COLO829 (cell line): ENCODE measurements at regions not wholly inside any gene's neighbourhood (a gene's known extent, or its start where the extent isn't known, plus 50 kb on each side); places are given as distances from the start of the nearest gene placed in this dataset.

Experiments used
- DNase-seq: peaks from one replicate; pipeline ENCODE4 v3.0.0; 2012; ENCODE audit warnings: low spot score

DNA sequence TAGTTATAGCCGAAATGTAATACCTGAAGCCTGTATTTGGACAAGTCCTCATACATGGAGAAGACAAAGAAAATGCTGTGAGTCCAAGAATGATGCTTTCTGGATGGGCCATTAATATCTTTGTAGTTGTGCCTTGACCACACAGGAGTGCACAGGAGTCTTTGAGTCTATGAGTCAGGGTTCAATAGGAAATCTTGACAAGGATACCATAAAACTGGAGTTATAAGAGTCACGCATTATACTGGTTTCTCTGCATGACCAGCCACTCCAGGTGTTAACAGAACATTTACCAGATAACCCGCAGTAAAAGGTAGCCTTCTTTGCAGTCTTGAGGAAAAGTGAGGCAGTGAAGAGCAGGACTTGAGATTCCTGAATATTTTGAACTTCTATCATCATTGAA, 464.6 kb upstream of the PKN2 start:
- no peak for DNase-seq

DNA sequence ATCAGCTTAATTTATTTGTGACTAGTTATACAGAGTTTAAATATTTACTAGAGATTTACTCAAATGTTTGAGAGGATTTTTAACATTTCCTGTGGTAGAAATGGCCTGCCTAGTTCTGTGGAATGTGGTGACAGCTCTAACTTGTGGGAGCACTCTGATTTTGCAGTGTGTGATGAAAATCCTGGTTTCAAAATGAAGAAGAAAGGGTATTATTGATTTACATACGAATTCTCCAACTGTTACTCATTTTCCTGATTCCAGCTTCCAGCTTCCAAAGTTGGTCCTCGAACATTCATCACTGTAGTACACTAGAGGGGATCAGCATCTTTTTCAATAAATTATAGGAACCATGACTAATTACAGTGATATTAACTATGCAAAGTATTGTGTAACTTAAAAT, 462.7 kb upstream of the PKN2 start:
- DNase-seq: no peak

DNA sequence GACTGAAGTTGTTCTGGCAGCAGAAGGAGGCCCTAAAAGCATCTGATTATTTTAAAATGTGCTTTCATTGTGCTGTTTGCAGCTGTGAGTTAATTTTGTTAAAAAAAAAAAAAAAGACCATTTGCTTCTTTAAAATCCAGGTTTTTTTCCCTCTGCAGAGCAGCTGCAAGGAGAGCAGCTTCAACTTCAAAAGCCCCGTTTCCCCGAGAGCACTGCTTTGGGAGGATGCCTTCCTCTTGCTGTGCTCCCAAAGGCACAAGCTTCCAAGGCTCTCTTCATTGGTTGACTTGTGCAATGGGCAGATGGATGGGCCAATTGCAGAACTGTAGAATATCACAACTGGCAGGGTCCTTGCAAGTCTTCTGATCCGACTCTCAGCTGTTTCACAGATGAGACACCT, 459.2 kb upstream of the PKN2 start:
- DNase-seq: no peak

DNA sequence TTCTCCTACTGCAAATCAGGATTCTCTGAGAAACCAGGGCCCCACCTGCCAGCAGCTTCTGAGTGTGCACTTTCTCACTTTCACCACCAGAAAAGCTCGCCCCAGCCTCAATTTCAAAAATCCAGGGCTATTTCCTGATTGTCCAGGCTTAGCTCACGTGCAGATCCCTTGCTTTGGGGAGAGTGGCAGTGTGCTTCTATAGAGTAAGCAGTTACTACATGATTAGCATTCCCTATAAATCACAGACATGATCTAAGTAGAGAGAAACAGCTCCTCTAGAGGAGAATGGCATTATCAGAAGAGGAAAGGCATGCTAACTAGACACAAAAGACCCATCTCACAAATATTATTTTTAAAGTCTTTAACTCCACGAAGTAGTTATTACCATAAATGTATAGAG, 456.0 kb upstream of the PKN2 start:
- DNase-seq: no peak

DNA sequence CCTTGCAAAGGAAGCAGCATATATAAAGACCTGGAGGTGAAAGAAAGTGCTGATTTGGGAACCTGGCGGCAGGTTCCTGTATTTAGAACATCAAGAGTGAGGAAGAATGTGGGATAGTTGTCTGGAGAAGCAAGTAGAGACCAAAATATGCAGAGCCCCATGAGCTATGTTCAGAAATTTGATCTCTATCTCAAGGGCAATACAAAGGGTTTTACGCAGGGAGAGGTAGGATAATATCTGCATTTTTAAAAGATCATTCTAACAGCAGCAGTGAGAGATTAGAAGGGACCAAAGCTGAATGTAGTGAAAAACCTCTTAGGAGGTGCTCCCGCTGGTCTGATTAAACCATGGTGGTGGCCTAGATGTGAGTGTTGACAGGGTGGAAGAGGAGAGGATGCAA, 453.9 kb upstream of the PKN2 start:
- no peak for DNase-seq

DNA sequence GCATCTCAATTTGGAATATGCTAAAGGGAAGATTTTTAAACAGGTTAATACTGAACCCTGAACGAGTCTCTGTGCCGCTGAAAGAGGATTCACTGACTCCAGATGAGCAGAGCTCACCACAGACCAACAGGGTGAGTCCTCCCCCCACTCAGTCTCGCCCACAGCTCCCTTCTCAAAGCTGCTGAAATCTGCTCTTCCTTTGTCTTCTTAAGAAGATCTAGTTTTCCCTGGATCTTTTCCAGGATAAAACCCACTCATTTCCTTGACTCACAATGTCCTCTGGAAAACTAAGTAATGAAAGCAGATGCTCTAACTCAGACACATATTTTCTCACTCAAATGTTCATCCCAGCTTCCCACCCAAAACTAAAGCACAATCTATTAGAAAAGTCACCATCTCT, 447.0 kb upstream of the PKN2 start:
- peak; percentile 28 for DNase-seq

DNA sequence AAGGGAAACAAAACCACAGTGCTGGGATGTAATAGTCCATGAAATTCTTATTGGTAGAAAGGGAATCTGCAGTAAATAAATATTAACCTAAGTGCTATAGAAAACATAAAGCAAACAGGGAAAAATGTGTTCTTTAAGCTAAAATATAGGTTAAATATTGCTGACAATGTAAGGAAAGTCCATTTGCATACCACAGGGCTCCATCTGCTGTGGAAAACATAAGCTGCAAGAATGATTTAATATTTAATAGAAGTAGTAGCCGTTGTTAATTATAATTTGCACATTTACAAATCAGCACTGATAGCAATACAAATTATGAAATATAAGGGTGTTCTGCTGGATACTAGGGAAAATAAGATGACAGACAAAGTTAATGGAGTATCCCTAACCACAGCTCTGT, 444.9 kb upstream of the PKN2 start:
- no peak for DNase-seq

DNA sequence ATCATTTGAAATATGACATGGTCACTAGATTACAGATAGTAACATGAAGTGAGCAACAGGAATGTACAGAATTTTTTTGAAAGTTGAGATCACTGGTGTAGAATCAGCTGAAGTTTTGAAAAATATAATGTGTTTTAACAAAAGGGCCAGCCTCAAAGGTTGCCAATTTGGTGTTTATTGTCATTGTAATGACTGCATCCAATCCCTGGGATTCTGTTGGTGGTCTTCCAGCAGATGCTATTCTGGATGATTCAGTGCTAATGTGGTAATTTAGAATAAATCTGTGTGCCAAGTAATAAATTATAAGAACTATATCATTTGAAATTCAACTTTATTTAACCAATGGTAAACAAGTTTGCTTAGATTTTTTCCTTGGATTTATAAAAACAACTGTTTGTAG, 436.4 kb upstream of the PKN2 start:
- no peak for DNase-seq

DNA sequence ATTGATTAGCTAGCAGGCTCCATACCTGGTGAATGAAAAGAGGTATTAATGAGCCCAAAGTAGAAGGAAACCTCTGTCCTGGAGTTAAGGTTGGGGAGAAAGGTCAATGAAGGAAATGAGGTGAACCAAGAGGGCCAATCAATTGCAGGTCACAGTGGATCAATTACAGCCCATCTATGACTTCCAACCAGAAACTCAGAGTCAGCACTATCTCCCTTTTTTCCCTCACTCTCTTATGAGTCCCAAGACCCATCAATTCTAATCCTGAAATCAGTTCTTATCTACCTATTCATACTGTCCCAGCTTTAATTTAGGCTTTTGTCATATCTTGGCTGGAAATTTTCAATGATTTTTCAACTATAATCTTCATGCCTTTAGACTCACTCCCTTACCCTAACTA, 433.2 kb upstream of the PKN2 start:
- no peak for DNase-seq

DNA sequence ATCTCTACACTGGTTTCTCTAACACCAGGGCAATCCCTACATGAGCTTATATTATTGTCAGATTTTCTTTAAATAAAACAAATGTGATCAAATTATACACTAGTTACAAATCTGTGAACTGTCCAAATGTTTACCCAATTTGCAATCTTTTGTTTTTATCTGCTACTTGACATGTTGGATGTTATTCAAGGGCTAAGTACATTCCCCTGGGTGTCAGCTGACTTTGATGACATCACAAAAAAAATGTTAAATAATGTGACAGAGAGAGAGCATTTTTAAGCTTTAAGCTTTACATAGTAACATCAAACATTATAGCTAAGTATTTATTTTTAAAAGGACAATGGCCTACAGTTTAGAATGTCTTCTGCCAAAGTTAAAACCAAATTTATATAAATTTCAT, 431.3 kb upstream of the PKN2 start:
- DNase-seq: no peak

DNA sequence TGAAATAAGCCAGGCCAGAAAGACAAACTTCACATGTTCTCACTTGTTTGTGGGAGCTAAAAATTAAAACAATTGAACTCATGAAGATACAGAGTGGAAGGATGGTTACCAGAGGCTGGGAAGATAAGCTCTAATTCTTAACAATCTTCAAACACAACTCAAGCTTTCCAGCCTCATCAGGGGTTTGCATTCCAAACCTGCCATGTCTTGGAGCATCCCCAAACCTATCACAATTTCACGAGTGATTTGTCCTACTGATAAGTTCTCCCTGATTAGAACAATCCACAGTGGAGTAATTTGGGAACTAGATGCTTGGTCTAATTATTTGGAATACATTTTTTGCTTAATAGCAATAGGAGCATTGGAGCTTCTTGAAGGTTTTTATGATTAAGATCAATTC, 418.5 kb upstream of the PKN2 start:
- DNase-seq: no peak

DNA sequence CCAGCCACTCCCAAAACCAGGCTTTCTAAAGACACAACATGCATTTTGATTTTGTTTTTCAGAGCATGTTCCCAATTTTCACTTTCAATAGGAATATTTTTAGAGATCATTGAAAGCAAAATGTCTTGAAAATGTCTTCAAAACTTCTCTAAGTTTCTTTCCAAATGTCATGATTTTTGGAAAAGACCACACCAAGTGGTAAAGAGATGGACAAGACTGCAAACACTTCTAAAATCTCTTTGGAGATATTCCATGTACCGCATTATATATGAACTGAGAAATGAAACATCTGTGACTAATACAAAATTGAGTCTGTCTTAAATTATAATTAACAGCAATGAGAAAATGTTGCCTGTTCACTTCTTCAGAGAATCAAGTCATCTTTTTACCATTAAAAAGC, 418.0 kb upstream of the PKN2 start:
- no peak for DNase-seq

DNA sequence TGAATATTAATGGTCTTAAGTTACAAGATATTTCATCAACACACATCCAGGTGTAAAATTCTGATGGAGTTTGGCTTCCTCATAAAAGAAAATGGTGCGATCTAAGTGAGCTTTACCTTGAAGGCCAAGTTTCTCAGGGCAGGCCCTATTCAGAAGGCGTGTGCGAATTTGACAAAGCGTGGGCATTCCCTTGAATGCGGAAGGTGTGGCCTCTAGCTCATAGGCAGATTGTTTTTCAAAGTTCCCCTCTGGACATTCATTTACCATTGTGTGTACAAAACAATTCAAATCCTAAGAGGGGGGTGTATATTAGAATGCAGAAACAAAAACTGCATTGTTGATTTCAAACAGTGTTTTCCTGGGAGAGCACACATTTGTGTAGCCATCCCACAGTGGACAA, 411.9 kb upstream of the PKN2 start:
- no peak for DNase-seq

DNA sequence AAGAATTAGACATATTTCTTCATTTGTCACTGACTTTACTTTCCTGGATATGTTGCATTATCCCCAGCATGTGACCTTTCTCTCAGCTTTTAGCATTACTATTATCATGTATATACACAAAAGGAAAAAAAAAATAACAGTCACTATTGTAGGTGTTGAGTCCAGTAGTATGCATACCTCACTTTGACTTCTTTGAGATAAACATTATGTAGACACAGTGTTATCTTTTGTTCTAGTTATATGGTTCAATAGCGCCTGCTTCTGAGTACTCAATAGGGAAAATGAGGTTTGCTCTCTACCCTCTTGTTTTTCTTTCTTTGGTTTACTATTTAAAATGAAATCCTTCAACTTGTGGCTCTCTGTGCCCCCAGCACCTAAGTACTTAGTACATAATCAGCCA, 409.6 kb upstream of the PKN2 start:
- no peak for DNase-seq

DNA sequence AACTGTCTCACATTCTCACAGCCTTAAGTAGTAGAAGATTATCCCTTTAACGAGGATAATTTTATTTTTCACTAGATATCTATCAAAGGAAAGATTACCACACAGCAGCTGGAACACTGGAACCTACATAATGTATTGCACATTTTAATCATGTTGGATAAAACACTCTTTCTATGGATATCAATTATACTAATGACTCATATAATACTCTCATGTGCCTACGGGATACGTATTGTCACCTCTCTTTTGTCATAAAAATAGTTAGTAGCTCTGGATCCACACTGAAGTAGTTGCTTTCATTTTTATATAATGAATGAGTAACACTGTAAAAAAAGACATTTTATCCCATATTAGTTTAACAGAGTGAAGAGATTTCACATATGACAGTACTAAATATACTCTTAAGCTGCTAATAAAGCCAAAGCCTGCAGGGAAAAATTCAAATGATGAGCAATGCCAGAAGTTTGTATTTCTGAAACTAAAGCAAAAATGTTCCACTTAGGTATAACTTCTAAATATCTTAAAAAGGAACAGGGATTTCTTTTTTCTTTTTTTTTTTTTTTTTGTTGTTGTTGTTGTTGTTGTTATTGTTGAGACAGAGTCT, 408.7 kb upstream of the PKN2 start:
- DNase-seq: no peak

DNA sequence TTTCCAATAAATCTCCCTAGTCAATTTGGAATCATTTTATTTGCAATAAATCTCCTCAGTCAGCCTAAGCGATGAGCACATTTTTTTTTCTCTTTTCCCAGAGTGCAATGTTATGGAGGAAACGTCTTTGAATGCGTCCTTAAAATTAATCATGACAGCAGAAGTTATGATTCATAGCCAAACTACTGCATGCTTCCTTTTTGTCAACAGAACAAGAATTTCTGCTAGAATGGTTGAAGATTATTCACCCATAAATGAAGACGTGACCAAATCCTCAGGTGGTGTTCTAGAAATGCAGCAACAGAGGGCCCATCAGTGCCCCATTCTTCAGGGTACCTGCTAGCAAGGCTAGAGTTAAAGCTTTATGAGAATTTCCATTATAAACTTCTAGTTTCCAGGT, 407.9 kb upstream of the PKN2 start:
- no peak for DNase-seq

DNA sequence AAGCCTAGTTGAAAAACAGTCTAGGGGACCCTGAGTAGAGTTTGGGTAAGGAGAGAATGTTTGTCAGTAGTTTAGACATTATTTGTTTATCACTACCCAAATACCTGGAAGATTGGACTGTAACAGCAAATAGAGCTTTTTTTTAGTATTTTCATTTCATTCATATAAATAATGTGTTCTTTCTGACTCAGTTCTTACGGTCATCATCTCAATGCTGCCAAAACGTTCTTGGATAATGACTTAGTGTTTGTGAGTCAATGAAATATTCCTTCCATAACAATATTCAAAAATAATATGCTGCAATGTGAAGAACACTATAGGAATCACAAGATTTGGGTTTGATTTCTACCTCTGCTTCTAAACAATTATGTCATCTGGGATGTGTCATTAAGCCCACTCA, 400.0 kb upstream of the PKN2 start:
- no peak for DNase-seq

DNA sequence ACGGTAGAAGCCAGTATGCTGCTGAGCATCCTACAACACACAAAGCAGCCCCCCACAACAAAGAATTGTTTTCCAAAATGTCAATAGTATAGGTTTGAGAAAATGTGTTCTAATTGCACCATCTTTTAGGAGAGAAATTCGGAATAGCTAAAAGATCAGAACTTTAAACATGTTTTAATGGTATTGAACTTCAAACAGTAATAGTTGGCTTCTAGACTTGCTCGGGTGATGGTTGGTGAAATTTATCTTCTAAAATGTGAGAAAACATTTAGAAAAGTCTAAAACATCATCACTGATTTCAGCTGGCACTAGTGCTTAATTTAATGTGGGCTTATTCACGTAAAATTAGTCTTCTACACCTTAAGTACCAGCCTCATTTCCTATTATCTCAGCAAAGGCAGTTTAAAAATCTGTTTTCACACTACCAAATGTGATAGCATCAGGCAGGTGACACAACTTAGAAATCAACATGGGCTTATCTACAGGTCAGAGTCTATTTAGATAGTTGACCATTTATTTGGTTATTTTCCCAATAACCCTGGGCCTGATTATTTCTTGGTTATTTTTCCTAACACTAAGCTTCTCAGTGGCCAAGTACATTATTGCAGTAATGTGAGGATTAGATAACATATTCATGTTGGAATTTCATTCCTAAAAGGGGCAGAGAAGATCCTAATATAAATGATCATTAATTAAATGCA, 399.3 kb upstream of the PKN2 start:
- no peak for DNase-seq

DNA sequence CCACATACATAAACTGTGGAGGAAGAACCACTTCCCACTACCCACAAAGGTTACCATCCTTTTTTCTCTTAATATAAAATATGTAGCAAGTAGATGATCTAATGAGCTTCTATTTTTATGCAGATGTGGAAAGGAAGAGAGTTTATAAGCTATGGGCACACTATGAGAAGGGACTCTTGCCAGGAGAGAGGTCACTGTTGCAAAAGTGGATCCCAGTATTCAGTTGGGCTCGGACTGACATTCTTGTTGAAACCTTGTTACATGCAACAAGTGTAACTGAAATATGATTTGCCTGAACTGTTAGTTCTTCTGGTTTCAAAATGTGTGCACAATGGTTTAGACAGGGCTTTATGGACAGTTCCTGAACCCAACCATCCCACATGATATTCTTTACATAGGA, 397.4 kb upstream of the PKN2 start:
- no peak for DNase-seq

DNA sequence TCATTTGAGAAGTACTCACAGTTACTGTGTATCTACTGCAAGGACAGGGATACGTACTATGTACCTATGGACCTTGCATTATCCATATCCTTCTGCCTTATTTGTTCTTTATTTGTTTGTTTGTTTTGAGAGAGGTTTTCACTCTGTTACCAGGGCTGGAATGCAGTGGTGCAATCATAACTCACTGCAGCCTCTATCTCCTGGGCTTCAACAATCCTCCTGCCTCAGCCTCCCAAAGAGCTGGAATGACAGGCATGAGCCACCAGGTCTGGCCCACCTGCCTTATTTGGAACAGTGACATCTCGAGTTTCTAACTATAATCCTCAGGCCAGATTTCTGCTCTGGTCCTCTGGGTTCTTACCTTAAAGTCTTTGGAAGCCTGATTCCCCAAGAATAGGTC, 395.5 kb upstream of the PKN2 start:
- DNase-seq: no peak

DNA sequence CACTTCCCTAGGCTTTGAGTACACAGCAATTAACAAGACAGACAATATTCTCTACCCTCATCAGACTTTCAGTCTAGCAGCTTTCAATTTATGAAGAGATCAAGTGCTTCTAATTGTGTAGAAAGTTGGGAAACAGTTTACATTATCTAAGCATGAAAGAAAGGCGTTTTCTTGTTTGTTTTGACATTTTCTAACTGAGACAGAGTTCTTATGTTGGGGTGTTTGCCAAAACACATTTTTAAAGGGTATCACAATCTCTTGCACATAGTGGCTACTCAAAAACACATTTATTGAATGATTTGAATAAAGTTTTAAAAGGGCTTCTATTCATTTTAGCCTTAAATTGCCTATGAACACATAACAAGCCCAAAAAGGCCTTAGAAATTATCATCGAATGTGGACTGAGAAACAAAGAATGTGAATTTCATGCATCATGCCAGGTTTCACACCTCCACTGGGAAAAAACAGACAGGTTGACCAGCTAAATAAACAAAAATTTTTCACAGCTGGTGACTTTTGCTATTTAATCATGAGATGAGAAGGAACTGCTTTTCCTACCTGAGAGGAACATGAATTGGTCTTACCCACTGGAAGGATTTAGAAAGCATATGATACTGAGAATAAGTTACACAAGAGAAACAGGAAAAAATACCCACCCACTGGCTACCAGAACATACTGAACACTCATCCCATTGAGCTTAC, 394.5 kb upstream of the PKN2 start:
- DNase-seq: no peak

DNA sequence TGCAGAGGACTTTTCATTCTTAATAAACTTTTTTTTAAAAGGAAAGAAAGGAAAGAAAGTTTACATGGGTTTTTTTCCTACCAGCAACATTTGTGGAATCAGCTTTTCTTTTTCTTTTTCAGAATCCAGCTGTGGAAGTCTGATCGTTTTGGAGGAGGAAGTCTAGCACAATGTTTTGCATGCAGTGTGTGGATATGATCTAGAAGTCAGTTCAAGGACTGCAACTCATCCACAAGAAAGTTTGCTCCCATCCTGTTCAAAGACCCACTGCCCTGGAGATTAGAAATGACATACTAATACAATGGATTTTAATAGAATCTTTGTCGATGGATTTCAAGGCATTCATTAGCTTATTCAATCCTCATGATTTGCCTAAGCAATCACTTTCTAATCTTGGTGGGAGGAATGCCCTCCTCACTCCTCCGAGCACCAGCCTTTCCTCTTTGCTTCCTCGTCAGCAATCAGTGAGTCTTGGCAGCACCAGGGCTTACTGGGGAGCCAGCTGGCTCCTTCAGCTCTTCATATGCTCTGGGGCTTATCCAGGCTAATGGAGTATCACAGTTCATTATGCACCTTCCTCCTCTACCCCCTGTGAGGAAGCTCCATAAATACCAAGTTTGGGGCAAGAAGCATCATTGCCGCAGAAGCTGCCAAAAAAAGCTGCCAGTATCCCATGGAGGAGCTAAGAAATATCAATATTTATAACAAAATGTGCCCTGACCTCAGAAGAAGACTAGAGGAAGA, 392.3 kb upstream of the PKN2 start:
- no peak for DNase-seq

DNA sequence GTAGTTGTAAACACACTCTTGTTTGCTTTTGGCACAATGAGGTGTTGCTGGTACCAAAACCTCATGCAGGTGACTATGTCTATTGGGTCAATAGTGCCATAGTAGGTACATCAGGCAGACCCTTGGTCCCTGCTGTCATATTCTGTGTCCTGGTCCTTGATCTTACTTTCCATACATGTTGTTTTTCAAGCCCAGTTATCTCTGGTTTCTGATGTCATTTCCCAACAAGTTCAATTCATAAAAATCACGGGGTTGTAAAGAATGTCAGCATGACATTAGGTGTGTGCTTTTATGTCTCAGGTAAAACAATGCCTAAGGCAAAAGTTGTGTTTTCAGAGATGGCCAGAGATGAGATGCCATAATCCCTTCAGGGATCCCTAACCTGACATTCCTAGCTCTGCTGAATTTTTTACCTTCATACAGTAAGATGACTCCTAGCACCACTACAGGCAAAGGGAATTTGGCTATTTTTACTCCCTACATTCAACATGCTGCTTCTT, 390.3 kb upstream of the PKN2 start:
- no peak for DNase-seq
